ENCODE measurements at regions not wholly inside any gene's neighbourhood (a gene's known extent, or its start where the extent isn't known, plus 50 kb on each side); places are given as distances from the start of the nearest gene placed in this dataset.

- H3K4me3 ChIP-seq (ENCODE audit: low read depth, low read length) = no peak overlapping the region
- DNase-seq (ENCODE audit: low read depth) = no peak
- TF ChIP-seq CTCF (IDR thresholded peaks at IDR 0.05; ENCODE audit: insufficient read depth, low read length) = no peak
These were observed 181.8 kb downstream of the MACC1 start for GRCh38 chr7:20035279-20035875.

- TF ChIP-seq CTCF (IDR thresholded peaks at IDR 0.05; ENCODE audit: insufficient read depth, low read length) = no peak
- H3K4me3 ChIP-seq (ENCODE audit: low read depth, low read length) = no peak overlapping the region
- DNase-seq (ENCODE audit: low read depth) = peak; percentile 86
These were observed 183.4 kb downstream of the MACC1 start for GRCh38 chr7:20033621-20034400.

GRCh38 chr7:20032741-20033140 lies 184.4 kb downstream of the MACC1 start:
- TF ChIP-seq CTCF (IDR thresholded peaks at IDR 0.05; ENCODE audit: insufficient read depth, low read length) = no peak
- no peak for DNase-seq (ENCODE audit: low read depth)
- H3K4me3 ChIP-seq (ENCODE audit: low read depth, low read length) = no peak overlapping the region

- TF ChIP-seq CTCF (IDR thresholded peaks at IDR 0.05; ENCODE audit: insufficient read depth, low read length) = no peak
- peak; percentile 51 for DNase-seq (ENCODE audit: low read depth)
- no peak overlapping the region for H3K4me3 ChIP-seq (ENCODE audit: low read depth, low read length)
These were observed 186.2 kb downstream of the MACC1 start for GRCh38 chr7:20030915-20031362.

GRCh38 chr7:20030417-20030816 lies 186.8 kb downstream of the MACC1 start:
- TF ChIP-seq CTCF (IDR thresholded peaks at IDR 0.05; ENCODE audit: insufficient read depth, low read length) = no peak
- no peak for DNase-seq (ENCODE audit: low read depth)
- no peak overlapping the region for H3K4me3 ChIP-seq (ENCODE audit: low read depth, low read length)

GRCh38 chr7:20026762-20027161 lies 190.4 kb downstream of the MACC1 start:
- no peak for DNase-seq (ENCODE audit: low read depth)
- no peak for TF ChIP-seq CTCF (IDR thresholded peaks at IDR 0.05; ENCODE audit: insufficient read depth, low read length)
- H3K4me3 ChIP-seq (ENCODE audit: low read depth, low read length) = no peak overlapping the region

All from fibroblast of the aortic adventitia (primary cell).